ENCODE measurements at regions not wholly inside any gene's neighbourhood (a gene's known extent, or its start where the extent isn't known, plus 50 kb on each side); places are given as distances from the start of the nearest gene placed in this dataset.

- Histone ChIP-seq H3K27me3 (no peaks in the 10 kb centered on the region), H3K36me3 (replicated peaks in 1 of 2; ENCODE audit: insufficient read depth in 1 of 2, low read depth in 2 of 2) (no peaks in the 10 kb centered on the region), H3K4me3 (no peak overlapping the region), H3K4me1 (no peaks in the 10 kb centered on the region), H3K27ac (no peak overlapping the region), H3K9me3 (no peaks in the 10 kb centered on the region)
- ATAC-seq (no peak), DNase-seq (no peak)
- intact Hi-C loops (cut with DNase I): no loop called here
- TF ChIP-seq POLR2A (IDR thresholded peaks at IDR 0.05): no peak
- no peak for TF ChIP-seq CTCF (IDR thresholded peaks at IDR 0.05)
These were observed 617.8 kb downstream of the MRPL39 start for GRCh38 chr21:24989516-24989915.

- intact Hi-C loops (cut with DNase I): no loop called here
- Histone ChIP-seq H3K9me3 (no peaks in the 10 kb centered on the region), H3K4me1 (no peaks in the 10 kb centered on the region), H3K4me3 (no peak overlapping the region), H3K36me3 (replicated peaks in 1 of 2; ENCODE audit: insufficient read depth in 1 of 2, low read depth in 2 of 2) (no peaks in the 10 kb centered on the region), H3K27ac (no peak overlapping the region), H3K27me3 (no peaks in the 10 kb centered on the region)
- DNase-seq: no peak
- ATAC-seq: no peak
- no peak for TF ChIP-seq POLR2A (IDR thresholded peaks at IDR 0.05)
- TF ChIP-seq CTCF (IDR thresholded peaks at IDR 0.05): no peak
- 62 to 69% methylated on average over 8 of the region's 8 CpGs for WGBS, 2 donors
These were observed 618.3 kb downstream of the MRPL39 start for GRCh38 chr21:24988941-24989340.

GRCh38 chr21:24976238-24976637 is 631.0 kb downstream of the MRPL39 start:
- 47 to 57% methylated on average over 1 of the region's 1 CpG for WGBS, 2 donors
- intact Hi-C loops (cut with DNase I): no loop called here
- TF ChIP-seq CTCF (IDR thresholded peaks at IDR 0.05) (no peak), POLR2A (IDR thresholded peaks at IDR 0.05) (no peak)

GRCh38 chr21:24969068-24969467 is 638.2 kb downstream of the MRPL39 start:
- no peak for DNase-seq
- Histone ChIP-seq H3K4me1 (no peaks in the 10 kb centered on the region), H3K9me3 (no peaks in the 10 kb centered on the region), H3K4me3 (no peak overlapping the region), H3K36me3 (replicated peaks in 1 of 2; ENCODE audit: insufficient read depth in 1 of 2, low read depth in 2 of 2) (no peaks in the 10 kb centered on the region), H3K27me3 (no peaks in the 10 kb centered on the region), H3K27ac (no peak overlapping the region)
- TF ChIP-seq POLR2A (IDR thresholded peaks at IDR 0.05) (no peak), CTCF (IDR thresholded peaks at IDR 0.05) (no peak)
- intact Hi-C loops (cut with DNase I): no loop called here
- ATAC-seq: no peak
- WGBS, 2 donors: 52 to 53% methylated on average over 1 of the region's 1 CpG

More at GRCh38 chr21:24976238-24976637, 631.0 kb downstream of the MRPL39 start:
- Histone ChIP-seq H3K4me1 (no peaks in the 10 kb centered on the region), H3K27ac (no peak overlapping the region), H3K4me3 (no peak overlapping the region), H3K9me3 (no peaks in the 10 kb centered on the region), H3K27me3 (no peaks in the 10 kb centered on the region), H3K36me3 (replicated peaks in 1 of 2; ENCODE audit: insufficient read depth in 1 of 2, low read depth in 2 of 2) (no peaks in the 10 kb centered on the region)
- ATAC-seq: no peak
- no peak for DNase-seq

- Histone ChIP-seq H3K4me3 (no peak overlapping the region), H3K36me3 (replicated peaks in 1 of 2; ENCODE audit: insufficient read depth in 1 of 2, low read depth in 2 of 2) (no peaks in the 10 kb centered on the region), H3K4me1 (no peaks in the 10 kb centered on the region), H3K27ac (no peak overlapping the region), H3K27me3 (no peaks in the 10 kb centered on the region), H3K9me3 (no peaks in the 10 kb centered on the region)
- DNase-seq (no peak), ATAC-seq (no peak)
- intact Hi-C loops (cut with DNase I): no loop called here
- no peak for TF ChIP-seq CTCF (IDR thresholded peaks at IDR 0.05)
- no peak for TF ChIP-seq POLR2A (IDR thresholded peaks at IDR 0.05)
- 55 to 59% methylated on average over 6 of the region's 6 CpGs for WGBS, 2 donors
These were observed 651.9 kb downstream of the MRPL39 start for GRCh38 chr21:24955275-24955961.

All from body of pancreas (tissue), 4 donors.